HL-60/S4 treated with phorbol 12-myristate 13-acetate at 8.2 ng/mL for 4 days and 3 days (cell line): ENCODE measurements at regions not wholly inside any gene's neighbourhood (a gene's known extent, or its start where the extent isn't known, plus 50 kb on each side); places are given as distances from the start of the nearest gene placed in this dataset.
"Not testable (repeated sequence)": the region's sequence is repeated elsewhere in the genome, so short reads cannot be mapped to it uniquely, and the experiment has no call there.

Experiments used
- in situ Hi-C: fragments of 300-500 bp; cut with MboI; formaldehyde crosslinking; loops from 2 replicates; pipeline ENCODE4 v1.15.0; 2022; ENCODE audit warnings: low sequenced_read_pairs

GRCh38 chr6:43938178-43939105, 168.4 kb downstream of the VEGFA start:
- in situ Hi-C loops = no loop called here

DNA sequence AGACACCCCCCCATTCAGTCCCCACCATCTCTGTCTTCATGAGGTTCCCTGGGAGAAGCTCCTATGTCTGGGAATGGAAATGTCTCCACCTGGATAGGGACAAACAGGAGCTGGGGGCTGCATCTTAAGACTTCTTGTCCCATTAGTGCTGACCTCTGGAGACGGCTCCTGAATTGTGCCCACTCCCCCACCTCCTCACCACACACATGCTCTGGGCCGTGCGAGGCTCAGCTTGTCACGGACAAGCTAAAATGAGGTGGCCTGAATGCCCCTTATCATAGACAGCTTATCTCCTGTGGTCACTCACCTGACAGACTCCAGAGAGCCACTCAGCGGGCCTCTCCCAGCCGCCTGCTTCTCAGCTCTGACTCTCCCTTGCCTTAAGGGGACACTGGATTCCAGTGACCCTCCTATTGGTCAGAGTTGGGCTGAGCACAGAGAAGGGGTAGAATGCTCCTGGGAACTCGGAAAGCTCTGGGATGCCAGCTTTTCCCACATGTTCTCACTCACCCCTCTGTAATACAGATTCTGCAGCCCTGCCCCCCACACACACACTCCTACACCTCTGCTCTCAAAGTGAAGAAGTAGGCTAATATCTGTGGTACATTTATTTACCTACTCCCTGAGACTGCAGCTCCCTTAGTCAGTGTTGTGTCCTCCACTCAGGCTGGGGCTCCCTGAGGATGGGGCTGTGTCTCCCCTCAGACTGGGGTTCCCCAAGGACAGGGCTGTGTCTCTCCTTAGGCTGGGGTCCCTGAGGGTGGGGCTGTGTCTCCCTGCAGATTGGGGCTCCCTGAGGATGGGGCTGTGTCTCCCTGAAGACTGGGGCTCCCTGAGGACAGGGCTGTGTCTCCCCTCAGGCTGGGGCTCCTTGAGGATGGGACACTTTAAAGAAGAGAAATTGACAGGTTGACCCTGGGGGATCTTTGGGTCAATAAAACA, 167.5 kb downstream of the VEGFA start:
- in situ Hi-C loops = no loop called here

- in situ Hi-C loops = no loop called here
Observed at GRCh38 chr6:43936476-43936875, 166.5 kb downstream of the VEGFA start.

DNA sequence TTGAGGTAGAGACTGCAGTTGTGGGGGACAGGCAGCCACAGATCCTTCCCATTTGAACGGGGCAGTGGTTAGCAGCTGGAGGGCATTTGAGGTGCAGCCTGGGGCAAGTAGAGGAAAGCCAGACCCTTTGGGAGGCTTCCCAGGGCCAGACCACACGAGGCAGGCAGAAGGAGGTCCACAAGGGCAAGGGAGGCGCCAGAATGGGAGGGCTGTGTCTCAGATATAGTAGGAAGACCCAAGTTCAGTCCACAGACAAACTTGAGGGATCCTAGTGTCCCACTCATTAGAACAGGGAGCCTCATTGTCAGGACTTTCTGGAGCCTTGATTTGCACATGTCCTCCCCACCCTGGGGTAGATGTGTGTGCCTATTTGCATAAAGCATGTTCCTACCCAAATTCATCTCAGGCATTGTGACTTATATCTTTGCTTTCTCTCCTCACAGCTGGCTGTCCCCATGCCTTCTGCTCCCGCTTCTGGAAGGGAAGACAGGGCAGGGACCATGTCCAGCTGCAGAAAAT, 166.0 kb downstream of the VEGFA start:
- in situ Hi-C loops = no loop called here

DNA sequence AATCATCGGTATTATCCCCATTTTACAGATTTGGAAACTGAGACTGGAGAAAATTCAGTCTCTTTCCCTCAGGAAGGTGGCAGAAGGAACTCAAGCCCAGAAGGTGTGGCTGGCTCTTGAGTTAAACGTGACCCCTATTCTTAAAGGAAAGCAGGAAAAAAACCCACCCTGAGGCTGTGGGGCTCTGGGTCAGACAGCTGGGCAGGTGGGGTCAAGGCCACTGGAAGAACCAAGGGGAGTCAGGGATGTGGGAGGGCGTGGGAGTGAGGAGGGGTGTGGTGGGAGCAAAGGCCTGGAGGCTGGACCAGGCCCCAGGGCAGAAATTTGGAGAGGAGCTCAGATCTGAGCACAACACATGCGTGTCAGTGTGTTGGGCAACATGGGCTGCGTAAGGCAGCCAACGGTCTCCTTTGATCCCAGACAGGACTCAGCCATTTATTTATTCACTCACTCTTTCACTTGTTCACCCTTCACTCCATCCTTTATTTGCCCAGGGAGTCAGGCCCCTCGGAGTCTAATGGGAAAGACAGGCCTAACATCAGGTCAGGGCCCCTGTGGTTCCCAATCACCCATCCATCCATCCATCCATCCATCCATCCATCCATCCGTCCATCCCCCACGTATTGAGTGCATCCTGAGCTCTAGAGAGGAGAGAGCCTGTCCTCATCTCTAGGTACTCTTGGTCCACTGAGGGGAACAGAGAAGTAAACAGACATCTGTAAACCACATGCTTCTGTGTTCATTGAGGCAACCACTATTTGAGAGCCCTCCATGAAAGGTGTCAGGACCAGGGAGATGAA, 165.0 kb downstream of the VEGFA start:
- in situ Hi-C loops = no loop called here

DNA sequence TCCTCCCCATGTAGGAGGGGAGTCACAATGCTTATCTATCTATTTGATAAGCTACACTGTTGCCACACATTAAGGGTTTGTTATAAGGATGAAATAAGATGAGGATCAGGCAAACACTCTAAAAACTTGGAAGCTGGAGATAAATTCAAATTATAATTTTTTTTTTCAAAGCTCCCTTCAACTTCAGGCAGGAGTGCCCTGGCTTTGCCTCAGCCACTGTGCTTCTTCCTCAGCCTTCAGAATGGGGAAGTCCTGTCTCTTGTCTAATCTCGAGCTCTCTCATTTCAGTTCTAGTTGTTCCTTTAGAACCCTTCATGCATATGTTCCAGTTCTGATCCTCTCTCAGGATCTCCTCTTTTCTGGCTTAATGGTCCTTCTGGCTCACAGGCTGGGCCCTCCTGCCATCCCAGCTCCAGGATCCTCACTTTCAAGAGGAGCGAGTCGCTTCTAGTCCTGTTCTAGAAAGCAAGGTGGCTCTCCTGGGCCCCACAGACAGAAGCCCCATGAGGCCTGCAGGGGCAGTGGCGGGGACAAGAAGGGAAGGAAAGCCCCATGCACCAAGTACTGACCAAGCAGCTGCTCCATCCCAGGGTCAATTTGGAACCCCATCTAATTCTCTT, 164.3 kb downstream of the VEGFA start:
- in situ Hi-C loops = no loop called here

DNA sequence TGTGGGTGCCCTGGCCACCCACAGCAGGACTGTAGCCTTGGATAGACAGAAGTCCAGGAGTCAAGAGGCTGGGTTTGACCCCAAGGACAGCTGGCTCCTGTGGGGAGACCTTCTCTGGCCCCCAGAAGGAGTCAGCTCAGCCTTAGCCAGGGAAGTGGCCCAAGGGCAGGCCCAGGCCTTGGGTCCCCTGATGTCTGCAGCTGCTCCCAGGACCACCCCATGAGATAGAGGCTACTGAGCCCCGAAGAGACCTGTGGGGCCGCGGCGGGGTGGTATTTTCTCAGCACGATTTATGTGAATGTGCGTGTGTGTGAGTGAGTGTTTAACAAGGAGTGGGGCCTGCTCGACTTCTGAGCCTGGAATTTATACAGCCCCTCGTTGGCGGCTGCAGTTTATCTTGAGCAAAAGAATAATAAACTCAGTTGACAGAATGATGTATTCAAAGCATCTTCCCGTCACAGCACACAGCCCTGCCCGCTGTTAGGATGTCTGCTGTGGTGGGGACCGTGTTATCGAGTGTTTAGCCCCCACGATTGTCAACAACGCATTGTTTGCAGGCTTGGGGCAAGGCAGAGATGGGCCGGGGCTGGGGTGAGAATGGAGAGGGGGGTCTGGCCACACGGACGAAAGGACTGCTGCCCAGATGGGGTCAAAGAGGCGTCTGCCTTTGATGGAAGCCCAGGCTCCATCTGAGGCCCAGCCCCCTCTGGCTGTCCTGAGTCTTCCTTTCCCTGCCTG, 163.3 kb downstream of the VEGFA start:
- in situ Hi-C loops = no loop called here

- in situ Hi-C loops = no loop called here
Observed at GRCh38 chr6:43932259-43933147, 162.5 kb downstream of the VEGFA start.

GRCh38 chr6:43931201-43931600, 161.2 kb downstream of the VEGFA start:
- in situ Hi-C loops = no loop called here

DNA sequence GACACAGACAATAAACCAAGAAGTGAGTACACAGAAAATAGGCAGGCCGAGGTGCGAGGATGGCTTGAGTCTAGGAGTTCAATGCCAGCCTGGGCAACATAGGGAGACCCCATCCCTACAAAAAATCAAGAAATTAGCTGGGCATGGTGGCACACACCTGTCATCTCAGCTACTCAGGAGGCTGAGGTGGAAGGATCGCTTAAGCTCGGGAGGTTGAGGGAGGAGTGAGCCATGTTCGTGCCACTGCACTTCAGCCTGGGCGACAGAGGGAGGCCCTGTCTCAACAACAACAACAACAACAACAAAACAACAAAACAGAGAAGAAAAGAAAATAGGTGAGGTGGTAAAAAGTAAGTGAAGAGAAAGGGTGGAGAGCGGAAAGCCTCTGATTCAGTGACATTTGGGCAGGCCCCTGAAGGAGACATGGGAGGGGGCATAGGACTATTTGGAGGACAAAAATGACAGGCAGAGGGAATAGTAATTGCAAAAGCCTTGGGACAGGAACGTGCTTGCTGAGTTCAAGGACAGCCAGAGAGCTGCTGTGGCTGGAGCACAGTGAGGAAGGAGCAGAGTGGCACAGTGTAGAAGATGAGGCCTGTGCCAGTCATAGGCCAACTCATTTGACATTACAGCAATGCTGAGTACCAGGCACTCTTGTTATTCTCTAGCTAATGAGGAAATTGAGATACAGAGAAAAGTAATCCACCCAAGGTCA, 160.6 kb downstream of the VEGFA start:
- in situ Hi-C loops = no loop called here

DNA sequence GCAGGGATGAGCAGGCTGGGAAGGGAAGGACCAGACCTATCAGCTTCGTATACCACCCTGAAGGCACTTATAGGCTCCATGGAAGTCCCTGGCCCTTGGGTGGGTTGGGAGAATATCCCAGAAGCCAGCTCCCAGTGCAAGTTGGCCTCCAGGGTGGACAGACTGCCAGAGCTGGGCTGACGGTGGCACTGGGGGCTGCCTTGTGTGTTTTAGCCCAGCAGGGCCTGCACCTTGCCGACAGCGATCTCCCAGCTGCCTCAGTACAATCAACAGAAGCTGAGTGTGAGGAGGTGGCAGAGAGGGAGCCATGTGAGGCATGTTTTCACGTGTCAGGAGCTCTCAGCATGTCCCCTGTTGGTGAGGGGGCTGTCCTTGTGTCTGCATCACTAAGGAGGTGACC, 159.5 kb downstream of the VEGFA start:
- in situ Hi-C loops = no loop called here

- in situ Hi-C loops = no loop called here
Observed at GRCh38 chr6:43927532-43928210, 157.7 kb downstream of the VEGFA start.

- in situ Hi-C loops = no loop called here
Observed at GRCh38 chr6:43926634-43927531, 156.9 kb downstream of the VEGFA start.

DNA sequence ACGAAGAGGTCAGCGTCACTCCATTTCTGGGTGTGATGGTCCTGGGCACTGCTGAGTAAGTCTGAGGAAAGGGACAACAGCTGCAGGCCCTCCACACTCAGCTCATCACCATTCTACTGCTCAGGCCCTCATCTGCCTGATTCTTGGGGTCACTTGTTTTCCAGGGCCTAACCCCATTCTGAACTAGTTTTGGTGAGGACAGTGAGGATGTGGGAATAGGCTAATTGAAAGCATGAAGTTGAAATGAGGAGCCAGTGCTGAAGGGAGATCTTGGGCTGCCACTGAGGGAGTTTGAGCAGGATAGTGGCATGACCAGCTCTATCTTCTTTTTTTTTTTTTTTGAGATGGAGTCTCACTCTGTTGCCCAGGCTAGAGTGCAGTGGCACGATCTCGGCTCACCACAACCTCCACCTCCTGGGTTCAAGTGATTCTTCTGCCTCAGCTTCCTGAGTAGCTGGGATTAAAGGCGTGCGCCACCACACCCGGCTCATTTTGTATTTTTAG, 155.7 kb downstream of the VEGFA start:
- in situ Hi-C loops = not testable (repeated sequence)

- in situ Hi-C loops = no loop called here
Observed at GRCh38 chr6:43924222-43924702, 154.3 kb downstream of the VEGFA start.
